GM18868 (cell line): ENCODE measurements at regions not wholly inside any gene's neighbourhood (a gene's known extent, or its start where the extent isn't known, plus 50 kb on each side); places are given as distances from the start of the nearest gene placed in this dataset.
"Not testable (repeated sequence)": the region's sequence is repeated elsewhere in the genome, so short reads cannot be mapped to it uniquely, and the experiment has no call there.

Source experiments
- ATAC-seq: cut with Tn5 transposase; IDR thresholded peaks from one replicate; pipeline ENCODE4 v1.9.1; 2021; ENCODE audit warnings: mild to moderate bottlenecking, moderate library complexity; ENCODE audit not compliant: unreplicated experiment

- no peak for ATAC-seq
These were observed 338.8 kb upstream of the REG3G start for GRCh38 chr2:78686625-78687153.

GRCh38 chr2:78699696-78700095, 325.8 kb upstream of the REG3G start:
- ATAC-seq, result no peak

GRCh38 chr2:78701546-78701945, 324.0 kb upstream of the REG3G start:
- no peak for ATAC-seq

GRCh38 chr2:78707776-78708386, 317.6 kb upstream of the REG3G start:
- no peak for ATAC-seq

GRCh38 chr2:78710632-78711375, 314.7 kb upstream of the REG3G start:
- ATAC-seq, result no peak

GRCh38 chr2:78715293-78715692, 310.2 kb upstream of the REG3G start:
- ATAC-seq, result no peak

- no peak for ATAC-seq
These were observed 307.5 kb upstream of the REG3G start for GRCh38 chr2:78718024-78718423.

GRCh38 chr2:78718473-78718872, 307.0 kb upstream of the REG3G start:
- ATAC-seq, result no peak

- no peak for ATAC-seq
These were observed 304.0 kb upstream of the REG3G start for GRCh38 chr2:78721355-78722033.

- no peak for ATAC-seq
These were observed 291.3 kb upstream of the REG3G start for GRCh38 chr2:78734221-78734620.

GRCh38 chr2:78739282-78739681, 286.2 kb upstream of the REG3G start:
- ATAC-seq, result no peak

GRCh38 chr2:78749638-78750037, 275.9 kb upstream of the REG3G start:
- ATAC-seq, result no peak

- no peak for ATAC-seq
These were observed 275.3 kb upstream of the REG3G start for GRCh38 chr2:78750219-78750618.

GRCh38 chr2:78754930-78755329, 270.6 kb upstream of the REG3G start:
- ATAC-seq, result no peak

GRCh38 chr2:78757191-78757590, 268.3 kb upstream of the REG3G start:
- ATAC-seq, result no peak

- no peak for ATAC-seq
These were observed 267.9 kb upstream of the REG3G start for GRCh38 chr2:78757640-78758039.

- not testable (repeated sequence) for ATAC-seq
These were observed 266.7 kb upstream of the REG3G start for GRCh38 chr2:78758765-78759164.

- no peak for ATAC-seq
These were observed 259.0 kb upstream of the REG3G start for GRCh38 chr2:78766459-78766858.

- ATAC-seq, result no peak
These were observed 257.5 kb upstream of the REG3G start for GRCh38 chr2:78768016-78768415.

- ATAC-seq, result no peak
These were observed 250.2 kb upstream of the REG3G start for GRCh38 chr2:78775291-78775690.

GRCh38 chr2:78778756-78779510, 246.6 kb upstream of the REG3G start:
- ATAC-seq, result no peak
